Neural cell (in vitro differentiated cells): ENCODE measurements at regions not wholly inside any gene's neighbourhood (a gene's known extent, or its start where the extent isn't known, plus 50 kb on each side); places are given as distances from the start of the nearest gene placed in this dataset.

Experiments used
- H2AFZ ChIP-seq: fragments of 200-600, 300-800 bp; sonication (generic), shearing (Covaris generic); 2 replicates; pipeline ENCODE4 v1.6.0; 2014; ENCODE audit warnings: low read depth, mild to moderate bottlenecking, antibody characterized with exemption, low read length, moderate library complexity
- H3F3A ChIP-seq: fragments of 200-600 bp; shearing (Covaris generic); 2 replicates; pipeline ENCODE4 v1.6.1; 2016; ENCODE audit warnings: mild to moderate bottlenecking, moderate library complexity, mixed read lengths, antibody characterized with exemption, low read length; ENCODE audit not compliant: insufficient read depth, poor library complexity, severe bottlenecking
- H3K27ac ChIP-seq: fragments of 200-600, 300-800 bp; sonication (generic), shearing (Covaris generic); 2 replicates; pipeline ENCODE4 v1.5.1; 2014; ENCODE audit warnings: mild to moderate bottlenecking, low read length, moderate library complexity
- H3K27me3 ChIP-seq: fragments of 300-800, 200-600 bp; sonication (generic), shearing (Covaris generic); 2 replicates; pipeline ENCODE4 v1.6.0; 2014; ENCODE audit warnings: mild to moderate bottlenecking, low read depth, low read length, moderate library complexity; ENCODE audit not compliant: insufficient read depth
- H3K36me3 ChIP-seq: fragments of 300-800, 200-600 bp; sonication (generic), shearing (Covaris generic); 2 replicates; pipeline ENCODE4 v1.5.1; 2014; ENCODE audit warnings: mild to moderate bottlenecking, antibody characterized with exemption, low read length, moderate library complexity; ENCODE audit not compliant: insufficient read depth
- H3K4me2 ChIP-seq: fragments of 300-800, 200-600 bp; sonication (generic), shearing (Covaris generic); 2 replicates; pipeline ENCODE4 v1.6.0; 2014; ENCODE audit warnings: mild to moderate bottlenecking, low read length
- H3K4me3 ChIP-seq: fragments of 300-800, 200-600 bp; sonication (generic), shearing (Covaris generic); 2 replicates; pipeline ENCODE4 v1.5.1; 2014; ENCODE audit warnings: mild to moderate bottlenecking, low read length, moderate library complexity
- H3K79me2 ChIP-seq: fragments of 200-600 bp; shearing (Covaris generic); replicated peaks from 2 replicates; pipeline ENCODE4 v1.6.0; 2014; ENCODE audit warnings: mild to moderate bottlenecking, low read length, moderate library complexity; ENCODE audit not compliant: insufficient read depth
- H3K9ac ChIP-seq: fragments of 300-800, 200-600 bp; sonication (generic), shearing (Covaris generic); 2 replicates; pipeline ENCODE4 v1.6.1; 2016; ENCODE audit warnings: mild to moderate bottlenecking, low read length, mixed read lengths
- H3K9me2 ChIP-seq: fragments of 200-600 bp; shearing (Covaris generic); 2 replicates; pipeline ENCODE4 v1.6.1; 2016; ENCODE audit warnings: mild to moderate bottlenecking, low read length, mixed read lengths; ENCODE audit not compliant: insufficient read depth
- H3K9me3 ChIP-seq: fragments of 200-600, 300-800 bp; sonication (generic), shearing (Covaris generic); 2 replicates; pipeline ENCODE4 v1.6.1; 2016; ENCODE audit warnings: mild to moderate bottlenecking, mixed run types, low read length, moderate library complexity, mixed read lengths
- H4K20me1 ChIP-seq: fragments of 200-600 bp; shearing (Covaris generic); 2 replicates; pipeline ENCODE4 v1.6.1; 2016; ENCODE audit warnings: mild to moderate bottlenecking, mixed run types; ENCODE audit not compliant: insufficient read depth
- EP300 ChIP-seq: fragments of 450-650 bp; conservative IDR thresholded peaks from 2 replicates; pipeline ENCODE4 v1.6.1; 2014; ENCODE audit warnings: antibody characterized with exemption, mild to moderate bottlenecking, moderate library complexity; ENCODE audit not compliant: poor library complexity, severe bottlenecking
- EZH2 ChIP-seq: fragments of 200-600, 300-800 bp; shearing (Covaris generic), sonication (generic); IDR thresholded peaks from 2 replicates; pipeline ENCODE4 v1.6.1; 2014; ENCODE audit warnings: antibody characterized with exemption, low read length, borderline replicate concordance, mild to moderate bottlenecking; ENCODE audit not compliant: insufficient read depth, poor library complexity, severe bottlenecking
- MXI1 ChIP-seq: fragments of 450-650 bp; conservative IDR thresholded peaks from 2 replicates; pipeline ENCODE4 v1.6.1; 2014; ENCODE audit warnings: antibody characterized with exemption, mild to moderate bottlenecking; ENCODE audit not compliant: poor library complexity, severe bottlenecking
- POLR2AphosphoS5 ChIP-seq: IDR thresholded peaks from 2 replicates; pipeline ENCODE4 v1.6.1; 2012
- RAD21 ChIP-seq: fragments of 450-650 bp; conservative IDR thresholded peaks from 2 replicates; pipeline ENCODE4 v1.6.1; 2014; ENCODE audit warnings: antibody characterized with exemption, mild to moderate bottlenecking, moderate library complexity
- SMC3 ChIP-seq: fragments of 450-650 bp; conservative IDR thresholded peaks from 2 replicates; pipeline ENCODE4 v1.6.1; 2014; ENCODE audit warnings: antibody characterized with exemption, mild to moderate bottlenecking, moderate library complexity; ENCODE audit not compliant: poor library complexity
- TAF1 ChIP-seq: IDR thresholded peaks from 2 replicates; pipeline ENCODE4 v1.6.1; 2012; ENCODE audit warnings: low read depth
- TF ChIP-seq, protein P1 (sequence below): IDR thresholded peaks from 2 replicates; pipeline ENCODE4 v1.6.1; 2012; ENCODE audit warnings: borderline replicate concordance
- TF ChIP-seq, protein P2 (sequence below): fragments of 450-650 bp; IDR thresholded peaks from 2 replicates; pipeline ENCODE4 v1.5.1; 2014; ENCODE audit warnings: antibody characterized with exemption, mild to moderate bottlenecking, moderate library complexity; ENCODE audit not compliant: poor library complexity, severe bottlenecking

DNA sequence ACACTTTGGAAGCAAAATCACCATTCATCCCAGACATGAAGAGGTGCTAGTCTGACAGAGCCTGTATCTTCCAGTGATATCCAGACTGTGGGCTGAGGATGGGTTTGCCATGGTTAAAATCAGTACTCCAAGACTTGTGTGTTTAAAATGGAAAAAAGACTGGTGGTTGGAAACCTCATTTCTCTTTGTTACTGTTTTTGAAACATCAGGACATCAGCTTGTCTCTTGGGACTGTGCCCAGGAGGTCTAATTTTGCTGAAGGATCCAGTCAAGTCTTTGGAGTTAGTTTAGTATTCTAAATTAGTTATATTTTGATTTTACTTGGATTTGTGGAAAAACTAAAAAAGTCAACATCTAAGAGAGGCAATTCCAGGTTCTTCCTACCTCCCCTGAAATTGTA is 578.4 kb downstream of the PLCL1 start:
- no peaks in the 10 kb centered on the region for H4K20me1 ChIP-seq
- H3K36me3 ChIP-seq, result no peaks in the 10 kb centered on the region
- no peak for TF ChIP-seq EZH2
- TF ChIP-seq EP300, result no peak
- TF ChIP-seq, protein P1, sequence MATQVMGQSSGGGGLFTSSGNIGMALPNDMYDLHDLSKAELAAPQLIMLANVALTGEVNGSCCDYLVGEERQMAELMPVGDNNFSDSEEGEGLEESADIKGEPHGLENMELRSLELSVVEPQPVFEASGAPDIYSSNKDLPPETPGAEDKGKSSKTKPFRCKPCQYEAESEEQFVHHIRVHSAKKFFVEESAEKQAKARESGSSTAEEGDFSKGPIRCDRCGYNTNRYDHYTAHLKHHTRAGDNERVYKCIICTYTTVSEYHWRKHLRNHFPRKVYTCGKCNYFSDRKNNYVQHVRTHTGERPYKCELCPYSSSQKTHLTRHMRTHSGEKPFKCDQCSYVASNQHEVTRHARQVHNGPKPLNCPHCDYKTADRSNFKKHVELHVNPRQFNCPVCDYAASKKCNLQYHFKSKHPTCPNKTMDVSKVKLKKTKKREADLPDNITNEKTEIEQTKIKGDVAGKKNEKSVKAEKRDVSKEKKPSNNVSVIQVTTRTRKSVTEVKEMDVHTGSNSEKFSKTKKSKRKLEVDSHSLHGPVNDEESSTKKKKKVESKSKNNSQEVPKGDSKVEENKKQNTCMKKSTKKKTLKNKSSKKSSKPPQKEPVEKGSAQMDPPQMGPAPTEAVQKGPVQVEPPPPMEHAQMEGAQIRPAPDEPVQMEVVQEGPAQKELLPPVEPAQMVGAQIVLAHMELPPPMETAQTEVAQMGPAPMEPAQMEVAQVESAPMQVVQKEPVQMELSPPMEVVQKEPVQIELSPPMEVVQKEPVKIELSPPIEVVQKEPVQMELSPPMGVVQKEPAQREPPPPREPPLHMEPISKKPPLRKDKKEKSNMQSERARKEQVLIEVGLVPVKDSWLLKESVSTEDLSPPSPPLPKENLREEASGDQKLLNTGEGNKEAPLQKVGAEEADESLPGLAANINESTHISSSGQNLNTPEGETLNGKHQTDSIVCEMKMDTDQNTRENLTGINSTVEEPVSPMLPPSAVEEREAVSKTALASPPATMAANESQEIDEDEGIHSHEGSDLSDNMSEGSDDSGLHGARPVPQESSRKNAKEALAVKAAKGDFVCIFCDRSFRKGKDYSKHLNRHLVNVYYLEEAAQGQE, result no peak
- no peak for TF ChIP-seq TAF1
- TF ChIP-seq POLR2AphosphoS5, result no peak
- no peak for TF ChIP-seq RAD21
- TF ChIP-seq, protein P2, sequence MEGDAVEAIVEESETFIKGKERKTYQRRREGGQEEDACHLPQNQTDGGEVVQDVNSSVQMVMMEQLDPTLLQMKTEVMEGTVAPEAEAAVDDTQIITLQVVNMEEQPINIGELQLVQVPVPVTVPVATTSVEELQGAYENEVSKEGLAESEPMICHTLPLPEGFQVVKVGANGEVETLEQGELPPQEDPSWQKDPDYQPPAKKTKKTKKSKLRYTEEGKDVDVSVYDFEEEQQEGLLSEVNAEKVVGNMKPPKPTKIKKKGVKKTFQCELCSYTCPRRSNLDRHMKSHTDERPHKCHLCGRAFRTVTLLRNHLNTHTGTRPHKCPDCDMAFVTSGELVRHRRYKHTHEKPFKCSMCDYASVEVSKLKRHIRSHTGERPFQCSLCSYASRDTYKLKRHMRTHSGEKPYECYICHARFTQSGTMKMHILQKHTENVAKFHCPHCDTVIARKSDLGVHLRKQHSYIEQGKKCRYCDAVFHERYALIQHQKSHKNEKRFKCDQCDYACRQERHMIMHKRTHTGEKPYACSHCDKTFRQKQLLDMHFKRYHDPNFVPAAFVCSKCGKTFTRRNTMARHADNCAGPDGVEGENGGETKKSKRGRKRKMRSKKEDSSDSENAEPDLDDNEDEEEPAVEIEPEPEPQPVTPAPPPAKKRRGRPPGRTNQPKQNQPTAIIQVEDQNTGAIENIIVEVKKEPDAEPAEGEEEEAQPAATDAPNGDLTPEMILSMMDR, result no peak
- no peak for TF ChIP-seq SMC3
- no peaks in the 10 kb centered on the region for H3K9me3 ChIP-seq
- no peaks in the 10 kb centered on the region for H3K27me3 ChIP-seq
- H3F3A ChIP-seq, result no peaks in the 10 kb centered on the region
- H3K4me2 ChIP-seq, result no peak overlapping the region
- H3K27ac ChIP-seq, result no peak overlapping the region
- H2AFZ ChIP-seq, result no peak overlapping the region
- H3K79me2 ChIP-seq, result no peaks in the 10 kb centered on the region
- no peaks in the 10 kb centered on the region for H3K9me2 ChIP-seq
- no peak overlapping the region for H3K4me3 ChIP-seq
- H3K9ac ChIP-seq, result no peak overlapping the region

DNA sequence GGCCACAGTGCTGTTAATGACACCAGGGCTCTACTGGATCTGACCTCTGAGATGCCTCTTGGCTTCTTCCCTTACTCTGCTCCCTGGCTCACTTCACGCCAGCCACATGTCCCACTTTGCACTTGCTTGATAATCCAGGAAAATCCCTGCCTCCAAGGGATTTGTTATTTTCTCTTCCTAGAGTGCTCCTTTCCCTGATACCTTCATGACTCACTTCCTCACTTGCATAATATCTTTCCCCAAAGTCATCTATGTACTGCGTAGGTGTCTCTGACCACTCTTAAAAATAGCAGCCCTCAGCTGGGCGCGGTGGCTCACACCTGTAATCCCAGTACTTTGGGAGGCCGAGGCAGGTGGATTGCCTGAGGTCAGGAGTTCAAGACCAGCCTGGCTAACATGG is 572.3 kb downstream of the PLCL1 start:
- Histone ChIP-seq H3K79me2 (no peaks in the 10 kb centered on the region), H3K27ac (no peak overlapping the region), H3F3A (no peaks in the 10 kb centered on the region), H4K20me1 (no peaks in the 10 kb centered on the region), H3K36me3 (no peaks in the 10 kb centered on the region), H3K4me3 (no peak overlapping the region), H3K9me3 (no peaks in the 10 kb centered on the region), H3K9me2 (no peaks in the 10 kb centered on the region), H3K27me3 (no peaks in the 10 kb centered on the region), H3K4me2 (no peak overlapping the region), H2AFZ (no peak overlapping the region), H3K9ac (no peak overlapping the region)
- TF ChIP-seq MXI1 (no peak), SMC3 (no peak), RAD21 (no peak), POLR2AphosphoS5 (no peak), TAF1 (no peak), EP300 (no peak), EZH2 (no peak)
- TF ChIP-seq, protein P2, result no peak
- TF ChIP-seq, protein P1, result no peak
